GM12878 (cell line): ENCODE measurements at regions not wholly inside any gene's neighbourhood (a gene's known extent, or its start where the extent isn't known, plus 50 kb on each side); places are given as distances from the start of the nearest gene placed in this dataset.

Source experiments
- ATAC-seq: fragments of 200-7000 bp; cut with Tn5 transposase; 3 replicates; pipeline ENCODE4 v1.9.1; 2020; ENCODE audit warnings: mild to moderate bottlenecking, moderate library complexity
- BruUV-seq: library from RNA; stranded (reverse); fragments of 400-500 nt; replicated peaks from 2 replicates; lab custom pipeline; 2021; lab: Mats Ljungman, UMichigan
- CTCF ChIA-PET: fragments of 300-600 bp; sonication (Branson Sonifier 250); formaldehyde crosslinking; extraction: SDS; loops from one replicate; lab custom pipeline; 2021; ENCODE audit warnings: inconsistent platforms; lab: Yijun Ruan, JAX
- POLR2A ChIA-PET: fragments of 350-600 bp; formaldehyde crosslinking; extraction: SDS; loops from one replicate; lab custom pipeline; 2021; ENCODE audit warnings: inconsistent platforms; lab: Charles Lee
- RAD21 ChIA-PET: fragments of 300-600 bp; sonication (Branson Sonifier 250); formaldehyde crosslinking; loops from one replicate; lab custom pipeline; 2023; ENCODE audit warnings: antibody characterized with exemption; ENCODE audit not compliant: unreplicated experiment; lab: Charles Lee
- SMC1A ChIA-PET: fragments of 300-600 bp; sonication (Branson Sonifier 250); formaldehyde crosslinking; loops from one replicate; lab custom pipeline; 2023; ENCODE audit not compliant: unreplicated experiment, uncharacterized antibody; lab: Charles Lee
- DNase-seq: peaks from one replicate; pipeline ENCODE4 v3.0.0-alpha.2; 2011; ENCODE audit warnings: low read depth, low spot score
- FAIRE-seq: peaks from 3 replicates; lab custom pipeline; 2011; peaks lifted over from hg19 to GRCh38; lab: Jason Lieb, UNC
- H2AFZ ChIP-seq: 2 replicates; pipeline ENCODE4 v1.6.0; 2011; ENCODE audit warnings: low read depth, low read length, control low read depth; ENCODE audit not compliant: control insufficient read depth
- H3K27ac ChIP-seq: 2 replicates; pipeline ENCODE4 v1.5.1; 2011; ENCODE audit warnings: control low read depth; ENCODE audit not compliant: control insufficient read depth, insufficient read depth
- H3K27me3 ChIP-seq, 2 experiments: replicated peaks in 1 of 2; 2 replicates each; pipeline versions ENCODE4 v1.6.0 to v1.6.1; 2011; ENCODE audit warnings: low read length in 1 of 2; ENCODE audit not compliant: control insufficient read depth in 2 of 2, insufficient read depth in 2 of 2
- H3K36me3 ChIP-seq, 2 experiments: 2 replicates each; pipeline ENCODE4 v1.5.1; 2011; ENCODE audit warnings: low read length in 1 of 2; ENCODE audit not compliant: control insufficient read depth in 2 of 2, insufficient read depth in 2 of 2
- H3K4me1 ChIP-seq: 2 replicates; pipeline ENCODE4 v1.6.1; 2011; ENCODE audit warnings: mild to moderate bottlenecking, low read length, moderate library complexity, mixed read lengths; ENCODE audit not compliant: control insufficient read depth, insufficient read depth
- H3K4me2 ChIP-seq: 2 replicates; pipeline ENCODE4 v1.6.0; 2011; ENCODE audit warnings: control low read depth; ENCODE audit not compliant: control insufficient read depth, insufficient read depth
- H3K4me3 ChIP-seq: fragments of 200-600 bp; sonication (generic); 2 replicates; pipeline ENCODE4 v1.5.1; 2016
- H3K79me2 ChIP-seq: 2 replicates; pipeline ENCODE4 v1.6.0; 2011; ENCODE audit warnings: low read length; ENCODE audit not compliant: control insufficient read depth, insufficient read depth
- H3K9ac ChIP-seq: 2 replicates; pipeline ENCODE4 v1.8.0; 2011; ENCODE audit warnings: low read length, control low read depth, mixed read lengths; ENCODE audit not compliant: control insufficient read depth, insufficient read depth
- H3K9me3 ChIP-seq: replicated peaks from 3 replicates; pipeline ENCODE4 v1.5.1; 2011; ENCODE audit warnings: mild to moderate bottlenecking, low read length; ENCODE audit not compliant: control insufficient read depth, insufficient read depth
- H4K20me1 ChIP-seq: 2 replicates; pipeline ENCODE4 v1.6.0; 2011; ENCODE audit not compliant: control insufficient read depth, insufficient read depth
- ATF7 ChIP-seq: fragments of 450-650 bp; IDR thresholded peaks from 2 replicates; pipeline ENCODE4 v1.6.1; 2016; ENCODE audit warnings: low read depth, mild to moderate bottlenecking
- BACH1 ChIP-seq: fragments of 450-650 bp; IDR thresholded peaks from 2 replicates; pipeline ENCODE4 v1.6.1; 2017; ENCODE audit warnings: mild to moderate bottlenecking, borderline replicate concordance
- EP300 ChIP-seq, 2 experiments: fragments of 150-350 bp in 1 of 2; IDR thresholded peaks; 2 replicates each; pipeline ENCODE4 v1.6.1; 2011 to 2012; ENCODE audit warnings: low read depth in 2 of 2, low read length in 2 of 2, borderline replicate concordance in 1 of 2, improper control_type of control experiment in 1 of 2, inconsistent platforms in 1 of 2; ENCODE audit not compliant: control insufficient read depth in 1 of 2
- KDM1A ChIP-seq: fragments of 200-600 bp; sonication (generic); IDR thresholded peaks from 2 replicates; pipeline ENCODE4 v1.6.1; 2016; ENCODE audit warnings: borderline replicate concordance
- RELA ChIP-seq: fragments of 450-650 bp; IDR thresholded peaks from 2 replicates; pipeline ENCODE4 v1.8.0; 2014; ENCODE audit warnings: borderline replicate concordance; ENCODE audit not compliant: partially characterized antibody
- RFX5 ChIP-seq: IDR thresholded peaks from 2 replicates; pipeline ENCODE4 v1.6.1; 2011; ENCODE audit warnings: low read depth, low read length, improper control_type of control experiment
- SIN3A ChIP-seq: IDR thresholded peaks from 2 replicates; pipeline ENCODE4 v1.6.1; 2012; ENCODE audit warnings: low read depth, low read length, improper control_type of control experiment
- SPI1 ChIP-seq: IDR thresholded peaks from 2 replicates; pipeline ENCODE4 v1.6.1; 2011; ENCODE audit warnings: low read depth, mild to moderate bottlenecking, low read length, moderate library complexity, borderline replicate concordance; ENCODE audit not compliant: insufficient read depth
- SREBF2 ChIP-seq: IDR thresholded peaks from 2 replicates; pipeline ENCODE4 v1.6.1; 2012; ENCODE audit warnings: mild to moderate bottlenecking, low read length
- WGBS: methylation state at CpG from one replicate; pipeline ENCODE4 v1.1.6; 2016; ENCODE audit warnings: low lambda C conversion rate; ENCODE audit not compliant: insufficient replicate concordance, insufficient coverage; ENCODE audit errors: missing lambda C conversion rate; 5-methylcytosine and 5-hydroxymethylcytosine counted together
- in situ Hi-C: fragments of 300-500 bp; cut with MboI; formaldehyde crosslinking; loops from 9 replicates; pipeline ENCODE4 v1.14.3; 2018; ENCODE audit warnings: mixed read lengths
- intact Hi-C: fragments of 100-400 bp; cut with micrococcal nuclease; formaldehyde crosslinking; loops from one replicate; pipeline ENCODE4 v1.14.2; 2022; ENCODE audit not compliant: unreplicated experiment
- TF ChIP-seq, protein P1 (sequence below): fragments of 450-650 bp; IDR thresholded peaks from 2 replicates; pipeline ENCODE4 v1.6.1; 2017; ENCODE audit warnings: mild to moderate bottlenecking, moderate library complexity
- TF ChIP-seq, protein P2 (sequence below): fragments of 450-650 bp; IDR thresholded peaks from 2 replicates; pipeline ENCODE4 v1.6.1; 2018; ENCODE audit warnings: borderline replicate concordance, mild to moderate bottlenecking; ENCODE audit not compliant: partially characterized antibody
- TF ChIP-seq, protein P3 (sequence below): fragments of 450-650 bp; formaldehyde crosslinking; IDR thresholded peaks from 2 replicates; pipeline ENCODE4 v1.5.0; 2022; ENCODE audit warnings: mild to moderate bottlenecking, missing genetic modification characterization

DNA sequence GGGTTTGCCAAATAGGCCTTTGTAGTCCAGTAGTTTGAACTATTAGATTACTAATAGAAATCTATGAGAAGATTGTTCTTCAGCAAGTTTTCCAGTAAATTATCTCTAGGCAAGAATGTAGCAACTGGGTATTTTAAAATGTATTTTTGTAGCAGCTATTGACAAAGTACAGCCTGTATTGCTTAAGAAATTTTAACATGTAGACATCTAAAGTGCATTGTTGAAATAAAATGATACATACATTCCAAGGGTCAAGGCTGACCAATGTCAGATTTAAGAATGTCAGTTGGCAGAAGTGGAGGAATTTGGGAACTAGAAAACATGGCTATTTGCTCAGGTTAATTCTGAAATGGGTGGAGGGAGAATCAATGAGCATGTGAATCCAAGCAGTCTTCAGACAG lies 57.5 kb upstream of the ZSWIM6 start (continued):
- TF ChIP-seq RFX5 (no peak), EP300 (IDR thresholded peaks at IDR 0.05; ENCODE audit: borderline replicate concordance in 1 of 2, control insufficient read depth in 1 of 2, low read depth in 2 of 2, low read length in 2 of 2) (no peak)
- TF ChIP-seq, protein P1, sequence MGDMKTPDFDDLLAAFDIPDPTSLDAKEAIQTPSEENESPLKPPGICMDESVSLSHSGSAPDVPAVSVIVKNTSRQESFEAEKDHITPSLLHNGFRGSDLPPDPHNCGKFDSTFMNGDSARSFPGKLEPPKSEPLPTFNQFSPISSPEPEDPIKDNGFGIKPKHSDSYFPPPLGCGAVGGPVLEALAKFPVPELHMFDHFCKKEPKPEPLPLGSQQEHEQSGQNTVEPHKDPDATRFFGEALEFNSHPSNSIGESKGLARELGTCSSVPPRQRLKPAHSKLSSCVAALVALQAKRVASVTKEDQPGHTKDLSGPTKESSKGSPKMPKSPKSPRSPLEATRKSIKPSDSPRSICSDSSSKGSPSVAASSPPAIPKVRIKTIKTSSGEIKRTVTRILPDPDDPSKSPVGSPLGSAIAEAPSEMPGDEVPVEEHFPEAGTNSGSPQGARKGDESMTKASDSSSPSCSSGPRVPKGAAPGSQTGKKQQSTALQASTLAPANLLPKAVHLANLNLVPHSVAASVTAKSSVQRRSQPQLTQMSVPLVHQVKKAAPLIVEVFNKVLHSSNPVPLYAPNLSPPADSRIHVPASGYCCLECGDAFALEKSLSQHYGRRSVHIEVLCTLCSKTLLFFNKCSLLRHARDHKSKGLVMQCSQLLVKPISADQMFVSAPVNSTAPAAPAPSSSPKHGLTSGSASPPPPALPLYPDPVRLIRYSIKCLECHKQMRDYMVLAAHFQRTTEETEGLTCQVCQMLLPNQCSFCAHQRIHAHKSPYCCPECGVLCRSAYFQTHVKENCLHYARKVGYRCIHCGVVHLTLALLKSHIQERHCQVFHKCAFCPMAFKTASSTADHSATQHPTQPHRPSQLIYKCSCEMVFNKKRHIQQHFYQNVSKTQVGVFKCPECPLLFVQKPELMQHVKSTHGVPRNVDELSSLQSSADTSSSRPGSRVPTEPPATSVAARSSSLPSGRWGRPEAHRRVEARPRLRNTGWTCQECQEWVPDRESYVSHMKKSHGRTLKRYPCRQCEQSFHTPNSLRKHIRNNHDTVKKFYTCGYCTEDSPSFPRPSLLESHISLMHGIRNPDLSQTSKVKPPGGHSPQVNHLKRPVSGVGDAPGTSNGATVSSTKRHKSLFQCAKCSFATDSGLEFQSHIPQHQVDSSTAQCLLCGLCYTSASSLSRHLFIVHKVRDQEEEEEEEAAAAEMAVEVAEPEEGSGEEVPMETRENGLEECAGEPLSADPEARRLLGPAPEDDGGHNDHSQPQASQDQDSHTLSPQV, result no peak
- TF ChIP-seq, protein P2, sequence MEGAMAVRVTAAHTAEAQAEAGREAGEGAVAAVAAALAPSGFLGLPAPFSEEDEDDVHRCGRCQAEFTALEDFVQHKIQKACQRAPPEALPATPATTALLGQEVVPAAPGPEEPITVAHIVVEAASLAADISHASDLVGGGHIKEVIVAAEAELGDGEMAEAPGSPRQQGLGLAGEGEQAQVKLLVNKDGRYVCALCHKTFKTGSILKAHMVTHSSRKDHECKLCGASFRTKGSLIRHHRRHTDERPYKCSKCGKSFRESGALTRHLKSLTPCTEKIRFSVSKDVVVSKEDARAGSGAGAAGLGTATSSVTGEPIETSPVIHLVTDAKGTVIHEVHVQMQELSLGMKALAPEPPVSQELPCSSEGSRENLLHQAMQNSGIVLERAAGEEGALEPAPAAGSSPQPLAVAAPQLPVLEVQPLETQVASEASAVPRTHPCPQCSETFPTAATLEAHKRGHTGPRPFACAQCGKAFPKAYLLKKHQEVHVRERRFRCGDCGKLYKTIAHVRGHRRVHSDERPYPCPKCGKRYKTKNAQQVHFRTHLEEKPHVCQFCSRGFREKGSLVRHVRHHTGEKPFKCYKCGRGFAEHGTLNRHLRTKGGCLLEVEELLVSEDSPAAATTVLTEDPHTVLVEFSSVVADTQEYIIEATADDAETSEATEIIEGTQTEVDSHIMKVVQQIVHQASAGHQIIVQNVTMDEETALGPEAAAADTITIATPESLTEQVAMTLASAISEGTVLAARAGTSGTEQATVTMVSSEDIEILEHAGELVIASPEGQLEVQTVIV, result no peak

DNA sequence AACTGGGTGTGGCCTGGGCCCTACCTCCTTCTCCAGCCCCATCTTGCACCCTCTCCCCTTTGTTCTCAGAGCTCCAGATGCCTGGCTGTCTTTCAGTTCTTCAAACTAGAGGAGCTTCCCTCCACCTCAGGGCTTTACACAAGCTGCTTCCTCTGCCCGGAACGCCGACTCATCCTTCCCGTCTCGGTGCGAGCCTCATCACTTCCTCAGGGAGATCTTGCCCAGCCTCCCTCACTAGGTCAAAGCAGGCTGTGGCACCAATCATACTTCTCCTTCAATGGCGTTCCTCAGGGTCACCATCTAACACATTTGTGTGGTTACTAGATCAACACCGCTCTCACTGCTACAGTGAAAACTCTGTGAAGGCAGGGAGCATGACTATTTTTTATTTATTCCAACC lies 56.2 kb upstream of the ZSWIM6 start:
- Histone ChIP-seq H3K4me2 (no peak overlapping the region), H4K20me1 (no peaks in the 10 kb centered on the region), H3K9me3 (no peaks in the 10 kb centered on the region), H3K4me1 (peaks cover 5% of the 10 kb centered on the region), H3K27me3 (no peaks in the 10 kb centered on the region), H3K4me3 (no peak overlapping the region), H3K9ac (no peak overlapping the region), H2AFZ (peak overlapping the region; percentile 47), H3K79me2 (no peaks in the 10 kb centered on the region), H3K36me3 (no peaks in the 10 kb centered on the region), H3K27ac (no peak overlapping the region)
- DNase-seq (no peak), ATAC-seq (peak; percentile 9; the same call in 2 of the 3 replicates), FAIRE-seq (no peak)
- in situ Hi-C loops, result no loop called here
- ChIA-PET POLR2A (interaction anchor here (1.0 kb wide), 1 partner anchor 75 kb away, joined by 3 read pairs; no protein-coding TSS in a partner anchor), SMC1A (interaction anchor here (1.2 to 1.8 kb wide), 4 partner anchors 10 to 75 kb away, joined by 3 to 4 read pairs (median 3); no protein-coding TSS in a partner anchor), RAD21 (interaction anchor here (1.0 to 1.3 kb wide), 2 partner anchors 12 to 98 kb away, joined by 3 read pairs; no protein-coding TSS in a partner anchor), CTCF (interaction anchor here (1.1 to 1.4 kb wide), 3 partner anchors 27 to 383 kb away, joined by 3 to 6 read pairs (median 3); no protein-coding TSS in a partner anchor)
- no TSS peak for BruUV-seq
- intact Hi-C loops, result no loop called here
- 81% methylated on average over 8 of the region's 8 CpGs for WGBS
- TF ChIP-seq SIN3A (no peak), SPI1 (peak; percentile 29; the same call in 1 of the 2 replicates), KDM1A (no peak), RELA (no peak), BACH1 (no peak), ATF7 (no peak), SREBF2 (no peak)
- TF ChIP-seq, protein P3, sequence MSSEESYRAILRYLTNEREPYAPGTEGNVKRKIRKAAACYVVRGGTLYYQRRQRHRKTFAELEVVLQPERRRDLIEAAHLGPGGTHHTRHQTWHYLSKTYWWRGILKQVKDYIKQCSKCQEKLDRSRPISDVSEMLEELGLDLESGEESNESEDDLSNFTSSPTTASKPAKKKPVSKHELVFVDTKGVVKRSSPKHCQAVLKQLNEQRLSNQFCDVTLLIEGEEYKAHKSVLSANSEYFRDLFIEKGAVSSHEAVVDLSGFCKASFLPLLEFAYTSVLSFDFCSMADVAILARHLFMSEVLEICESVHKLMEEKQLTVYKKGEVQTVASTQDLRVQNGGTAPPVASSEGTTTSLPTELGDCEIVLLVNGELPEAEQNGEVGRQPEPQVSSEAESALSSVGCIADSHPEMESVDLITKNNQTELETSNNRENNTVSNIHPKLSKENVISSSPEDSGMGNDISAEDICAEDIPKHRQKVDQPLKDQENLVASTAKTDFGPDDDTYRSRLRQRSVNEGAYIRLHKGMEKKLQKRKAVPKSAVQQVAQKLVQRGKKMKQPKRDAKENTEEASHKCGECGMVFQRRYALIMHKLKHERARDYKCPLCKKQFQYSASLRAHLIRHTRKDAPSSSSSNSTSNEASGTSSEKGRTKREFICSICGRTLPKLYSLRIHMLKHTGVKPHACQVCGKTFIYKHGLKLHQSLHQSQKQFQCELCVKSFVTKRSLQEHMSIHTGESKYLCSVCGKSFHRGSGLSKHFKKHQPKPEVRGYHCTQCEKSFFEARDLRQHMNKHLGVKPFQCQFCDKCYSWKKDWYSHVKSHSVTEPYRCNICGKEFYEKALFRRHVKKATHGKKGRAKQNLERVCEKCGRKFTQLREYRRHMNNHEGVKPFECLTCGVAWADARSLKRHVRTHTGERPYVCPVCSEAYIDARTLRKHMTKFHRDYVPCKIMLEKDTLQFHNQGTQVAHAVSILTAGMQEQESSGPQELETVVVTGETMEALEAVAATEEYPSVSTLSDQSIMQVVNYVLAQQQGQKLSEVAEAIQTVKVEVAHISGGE (CRISPR knock-in tag), result no peak
